SU-DHL-6 (cell line): ENCODE measurements at regions not wholly inside any gene's neighbourhood (a gene's known extent, or its start where the extent isn't known, plus 50 kb on each side); places are given as distances from the start of the nearest gene placed in this dataset.

Experiments
- CTCF ChIP-seq: fragments of 200-600 bp; sonication (generic); IDR thresholded peaks from one replicate; pipeline ENCODE4 v1.5.1; 2017; ENCODE audit warnings: antibody characterized with exemption, mild to moderate bottlenecking, low read length, moderate library complexity; ENCODE audit not compliant: insufficient read depth, poor library complexity, severe bottlenecking
- EZH2phosphoT487 ChIP-seq: fragments of 200-600 bp; sonication (generic), shearing (Covaris generic); conservative IDR thresholded peaks from 2 replicates; pipeline ENCODE4 v1.6.1; 2018; ENCODE audit warnings: mild to moderate bottlenecking, antibody characterized with exemption, low read length, moderate library complexity, mixed read lengths

GRCh38 chr3:164539215-164539614 is 539.1 kb downstream of the SI start:
- TF ChIP-seq CTCF (no peak), EZH2phosphoT487 (no peak)
